ENCODE measurements at regions not wholly inside any gene's neighbourhood (a gene's known extent, or its start where the extent isn't known, plus 50 kb on each side); places are given as distances from the start of the nearest gene placed in this dataset.

DNA sequence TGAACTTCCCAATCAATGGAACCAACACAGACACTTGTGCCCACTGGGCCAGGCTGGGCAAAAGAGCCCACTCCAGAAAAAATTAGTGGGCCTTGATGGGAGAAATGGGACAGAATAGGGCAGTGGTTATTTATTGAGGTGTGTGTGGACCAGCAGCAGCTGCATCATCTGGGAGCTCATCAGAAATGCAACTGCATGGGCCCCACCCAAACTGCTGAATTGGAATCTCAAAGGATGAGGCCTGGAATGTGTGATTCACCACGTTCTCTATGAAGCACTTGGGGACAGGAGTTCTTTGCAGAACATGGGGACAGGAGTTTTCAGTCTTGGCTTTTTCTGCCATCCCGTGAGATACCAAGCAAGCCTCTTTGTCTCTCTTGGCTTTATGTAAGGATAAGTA, 255.6 kb upstream of the PLET1 start:
- DNase-seq (ENCODE audit: low read depth, low spot score) (no peak), ATAC-seq (no peak)
- ChIA-PET CTCF (no interaction called here), RAD21 (ENCODE audit: low non-redundant PET in 1 of 2, low total read pairs in 2 of 2, uncharacterized antibody in 2 of 2, unreplicated experiment in 2 of 2) (no interaction called here), POLR2A (no interaction called here)
- no TSS peak for BruUV-seq (replicated peaks)
- no peak overlapping the region for H3K4me3 ChIP-seq (replicated peaks in 1 of 2; ENCODE audit: low read depth in 1 of 2, low read length in 2 of 2)
- H3K79me2 ChIP-seq (ENCODE audit: insufficient read depth, low read length), result no peaks in the 10 kb centered on the region
- H3K4me2 ChIP-seq (ENCODE audit: low read length), result no peak overlapping the region
- no peak overlapping the region for H3K9ac ChIP-seq (ENCODE audit: low read length)
- TF ChIP-seq POLR2A (IDR thresholded peaks at IDR 0.05; ENCODE audit: borderline replicate concordance, extremely low read depth, insufficient read depth, insufficient read length), result no peak
- TF ChIP-seq ZNF274 (IDR thresholded peaks at IDR 0.05; ENCODE audit: low read depth, low read length), result no peak
- TF ChIP-seq TCF7L2 (IDR thresholded peaks at IDR 0.05; ENCODE audit: borderline replicate concordance, extremely low read depth, insufficient read depth, insufficient read length), result no peak
- TF ChIP-seq, protein P1, sequence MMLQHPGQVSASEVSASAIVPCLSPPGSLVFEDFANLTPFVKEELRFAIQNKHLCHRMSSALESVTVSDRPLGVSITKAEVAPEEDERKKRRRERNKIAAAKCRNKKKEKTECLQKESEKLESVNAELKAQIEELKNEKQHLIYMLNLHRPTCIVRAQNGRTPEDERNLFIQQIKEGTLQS (IDR thresholded peaks at IDR 0.05), result no peak
- no peak for TF ChIP-seq CBX3 (IDR thresholded peaks at IDR 0.05; ENCODE audit: low read depth)
- TF ChIP-seq, protein P2, sequence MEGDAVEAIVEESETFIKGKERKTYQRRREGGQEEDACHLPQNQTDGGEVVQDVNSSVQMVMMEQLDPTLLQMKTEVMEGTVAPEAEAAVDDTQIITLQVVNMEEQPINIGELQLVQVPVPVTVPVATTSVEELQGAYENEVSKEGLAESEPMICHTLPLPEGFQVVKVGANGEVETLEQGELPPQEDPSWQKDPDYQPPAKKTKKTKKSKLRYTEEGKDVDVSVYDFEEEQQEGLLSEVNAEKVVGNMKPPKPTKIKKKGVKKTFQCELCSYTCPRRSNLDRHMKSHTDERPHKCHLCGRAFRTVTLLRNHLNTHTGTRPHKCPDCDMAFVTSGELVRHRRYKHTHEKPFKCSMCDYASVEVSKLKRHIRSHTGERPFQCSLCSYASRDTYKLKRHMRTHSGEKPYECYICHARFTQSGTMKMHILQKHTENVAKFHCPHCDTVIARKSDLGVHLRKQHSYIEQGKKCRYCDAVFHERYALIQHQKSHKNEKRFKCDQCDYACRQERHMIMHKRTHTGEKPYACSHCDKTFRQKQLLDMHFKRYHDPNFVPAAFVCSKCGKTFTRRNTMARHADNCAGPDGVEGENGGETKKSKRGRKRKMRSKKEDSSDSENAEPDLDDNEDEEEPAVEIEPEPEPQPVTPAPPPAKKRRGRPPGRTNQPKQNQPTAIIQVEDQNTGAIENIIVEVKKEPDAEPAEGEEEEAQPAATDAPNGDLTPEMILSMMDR (IDR thresholded peaks at IDR 0.05 in 2 of 3, conservative IDR thresholded peaks at IDR 0.05 in 1 of 3; ENCODE audit: borderline replicate concordance in 1 of 3, insufficient read depth in 1 of 3, low read depth in 2 of 3, low read length in 2 of 3), result no peak
- no peak for TF ChIP-seq ZFX (IDR thresholded peaks at IDR 0.05)
- no peak for TF ChIP-seq ELF1 (IDR thresholded peaks at IDR 0.05; ENCODE audit: borderline replicate concordance, low read depth)
- no peak for TF ChIP-seq SP1 (IDR thresholded peaks at IDR 0.05; ENCODE audit: low read depth)
- no peak for TF ChIP-seq YY1 (IDR thresholded peaks at IDR 0.05; ENCODE audit: extremely low read depth, insufficient replicate concordance, low read depth, low read length)
- TF ChIP-seq SIN3A (IDR thresholded peaks at IDR 0.05; ENCODE audit: low read depth), result no peak
- no peak for TF ChIP-seq CEBPB (IDR thresholded peaks at IDR 0.05; ENCODE audit: low read depth)
- TF ChIP-seq JUND (IDR thresholded peaks at IDR 0.05), result no peak
- TF ChIP-seq, protein P3, sequence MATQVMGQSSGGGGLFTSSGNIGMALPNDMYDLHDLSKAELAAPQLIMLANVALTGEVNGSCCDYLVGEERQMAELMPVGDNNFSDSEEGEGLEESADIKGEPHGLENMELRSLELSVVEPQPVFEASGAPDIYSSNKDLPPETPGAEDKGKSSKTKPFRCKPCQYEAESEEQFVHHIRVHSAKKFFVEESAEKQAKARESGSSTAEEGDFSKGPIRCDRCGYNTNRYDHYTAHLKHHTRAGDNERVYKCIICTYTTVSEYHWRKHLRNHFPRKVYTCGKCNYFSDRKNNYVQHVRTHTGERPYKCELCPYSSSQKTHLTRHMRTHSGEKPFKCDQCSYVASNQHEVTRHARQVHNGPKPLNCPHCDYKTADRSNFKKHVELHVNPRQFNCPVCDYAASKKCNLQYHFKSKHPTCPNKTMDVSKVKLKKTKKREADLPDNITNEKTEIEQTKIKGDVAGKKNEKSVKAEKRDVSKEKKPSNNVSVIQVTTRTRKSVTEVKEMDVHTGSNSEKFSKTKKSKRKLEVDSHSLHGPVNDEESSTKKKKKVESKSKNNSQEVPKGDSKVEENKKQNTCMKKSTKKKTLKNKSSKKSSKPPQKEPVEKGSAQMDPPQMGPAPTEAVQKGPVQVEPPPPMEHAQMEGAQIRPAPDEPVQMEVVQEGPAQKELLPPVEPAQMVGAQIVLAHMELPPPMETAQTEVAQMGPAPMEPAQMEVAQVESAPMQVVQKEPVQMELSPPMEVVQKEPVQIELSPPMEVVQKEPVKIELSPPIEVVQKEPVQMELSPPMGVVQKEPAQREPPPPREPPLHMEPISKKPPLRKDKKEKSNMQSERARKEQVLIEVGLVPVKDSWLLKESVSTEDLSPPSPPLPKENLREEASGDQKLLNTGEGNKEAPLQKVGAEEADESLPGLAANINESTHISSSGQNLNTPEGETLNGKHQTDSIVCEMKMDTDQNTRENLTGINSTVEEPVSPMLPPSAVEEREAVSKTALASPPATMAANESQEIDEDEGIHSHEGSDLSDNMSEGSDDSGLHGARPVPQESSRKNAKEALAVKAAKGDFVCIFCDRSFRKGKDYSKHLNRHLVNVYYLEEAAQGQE (IDR thresholded peaks at IDR 0.05; ENCODE audit: low read depth), result no peak
- H3K27me3 ChIP-seq (ENCODE audit: insufficient read depth, low read length), result peaks cover 23% of the 10 kb centered on the region
- H3K27ac ChIP-seq (ENCODE audit: low read depth, low read length), result no peak overlapping the region
- H3K9me3 ChIP-seq (ENCODE audit: control insufficient read depth in 1 of 2, insufficient read depth in 1 of 2, low read depth in 1 of 2, low read length in 2 of 2), result no peaks in the 10 kb centered on the region
- no peaks in the 10 kb centered on the region for H4K20me1 ChIP-seq (ENCODE audit: insufficient read depth)
- no peaks in the 10 kb centered on the region for H3K36me3 ChIP-seq (ENCODE audit: control insufficient read depth in 1 of 2, insufficient read depth in 2 of 2, low read length in 2 of 2)
- H2AFZ ChIP-seq (ENCODE audit: low read depth, low read length, poor library complexity, severe bottlenecking), result no peak overlapping the region
- intact Hi-C loops (cut with micrococcal nuclease), result no loop called here
- no peaks in the 10 kb centered on the region for H3K4me1 ChIP-seq (ENCODE audit: control insufficient read depth in 1 of 2, insufficient read depth in 2 of 2, low read length in 2 of 2)
- no peaks in the 10 kb centered on the region for H3K9me2 ChIP-seq (ENCODE audit: insufficient read depth)

Data from HCT116 (cell line).